GM18499 (cell line): ENCODE measurements at regions not wholly inside any gene's neighbourhood (a gene's known extent, or its start where the extent isn't known, plus 50 kb on each side); places are given as distances from the start of the nearest gene placed in this dataset.
"Not testable (repeated sequence)": the region's sequence is repeated elsewhere in the genome, so short reads cannot be mapped to it uniquely, and the experiment has no call there.

Experiments
- ATAC-seq: cut with Tn5 transposase; IDR thresholded peaks from one replicate; pipeline ENCODE4 v1.9.1; 2021; ENCODE audit warnings: moderate number of reproducible peaks; ENCODE audit not compliant: insufficient read depth, unreplicated experiment

DNA sequence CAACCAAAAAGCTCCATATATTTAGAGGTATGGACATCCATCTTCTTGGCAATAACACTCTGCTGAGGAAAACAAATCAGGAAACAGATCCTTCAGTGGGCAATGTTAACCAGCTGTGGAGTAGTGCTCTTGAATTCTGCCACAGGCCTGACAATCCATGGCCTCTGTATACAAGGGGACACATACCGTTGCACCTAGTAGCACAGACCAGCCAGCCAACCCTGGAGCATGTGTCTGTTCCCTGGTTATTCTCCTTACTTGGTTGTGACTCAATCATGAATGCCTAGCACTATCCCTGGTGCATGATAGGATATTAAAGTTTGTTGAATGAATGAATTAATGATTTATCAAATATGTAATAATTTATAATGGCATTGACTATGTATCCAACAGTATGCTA, 261.4 kb upstream of the MGAT5 start:
- no peak for ATAC-seq

GRCh38 chr2:133993160-133993559, 260.7 kb upstream of the MGAT5 start:
- ATAC-seq: no peak

DNA sequence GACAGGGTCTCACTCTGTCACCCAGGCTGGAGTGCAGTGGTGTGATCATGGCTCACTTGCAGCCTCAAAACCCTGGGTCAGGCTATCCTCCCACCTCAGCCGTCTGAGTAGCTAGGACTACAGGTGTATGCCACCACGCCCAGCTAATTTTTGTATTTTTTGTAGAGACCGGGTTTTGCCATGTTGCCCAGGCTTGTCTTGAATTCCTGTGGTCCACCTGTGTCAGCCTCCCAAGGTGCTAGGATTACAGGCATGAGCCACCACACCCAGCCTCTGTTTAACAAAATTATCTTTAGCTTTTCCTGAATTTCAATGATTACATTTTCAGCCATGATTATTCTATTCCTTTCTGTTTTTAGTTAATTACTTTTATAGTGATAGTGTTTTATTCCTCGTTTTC, 255.1 kb upstream of the MGAT5 start:
- not testable (repeated sequence) for ATAC-seq

DNA sequence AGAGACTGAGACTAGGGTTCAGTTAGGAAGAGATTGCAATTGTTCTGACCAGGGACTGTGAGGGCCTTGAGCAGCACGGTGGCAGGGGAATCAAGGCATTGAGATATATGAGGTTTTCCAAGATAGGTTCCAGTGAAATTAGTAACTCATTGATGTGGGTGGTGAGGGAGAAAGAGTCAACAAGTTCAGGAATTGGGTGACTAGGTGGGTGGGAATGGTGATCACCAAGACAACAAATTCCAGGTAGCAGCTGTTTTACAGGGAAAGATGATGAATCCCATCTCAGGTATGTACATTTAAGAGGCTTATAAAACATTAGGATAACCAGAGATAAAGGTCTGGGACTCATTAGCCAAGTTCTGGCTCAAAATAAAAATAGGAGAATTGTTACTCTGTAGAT, 251.5 kb upstream of the MGAT5 start:
- no peak for ATAC-seq

DNA sequence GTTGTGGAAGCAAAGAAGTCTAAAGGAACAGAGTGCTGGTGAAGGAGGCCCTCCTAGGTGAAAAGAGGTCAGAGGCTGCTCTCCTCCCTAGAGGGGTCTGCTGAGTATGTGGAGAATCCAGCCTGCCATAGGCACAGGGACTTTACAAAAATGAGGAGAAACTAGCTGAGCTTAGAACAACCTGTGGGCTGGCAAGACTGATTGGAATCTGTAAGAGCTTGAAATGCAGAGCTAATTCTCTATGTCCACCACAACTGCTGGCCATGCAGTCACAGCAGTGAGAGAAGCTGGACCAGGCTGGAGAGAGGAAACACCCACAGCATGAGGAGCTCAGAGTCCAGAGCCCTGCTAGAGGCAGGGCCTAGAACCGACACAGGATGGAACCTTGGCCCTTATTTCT, 251.0 kb upstream of the MGAT5 start:
- ATAC-seq: no peak

DNA sequence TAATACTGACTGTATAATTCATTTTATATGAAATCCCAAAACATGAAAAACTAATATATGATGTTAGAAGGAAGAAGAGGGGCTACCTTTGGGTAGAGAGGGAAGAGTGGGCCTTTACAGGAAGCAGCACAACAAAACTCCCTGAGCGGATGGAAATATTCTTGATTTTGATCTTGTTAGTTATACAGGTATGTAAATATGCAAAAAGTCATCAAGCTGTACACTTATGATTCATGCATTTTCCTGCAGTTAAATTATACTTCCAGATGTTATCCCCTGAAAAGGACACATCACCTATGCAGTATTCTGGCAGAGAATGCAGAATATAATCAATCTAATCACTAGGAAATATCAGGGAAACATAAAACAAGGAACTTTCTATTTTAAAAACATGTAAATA, 249.4 kb upstream of the MGAT5 start:
- ATAC-seq: no peak

GRCh38 chr2:134008837-134009236, 245.0 kb upstream of the MGAT5 start:
- ATAC-seq: no peak

DNA sequence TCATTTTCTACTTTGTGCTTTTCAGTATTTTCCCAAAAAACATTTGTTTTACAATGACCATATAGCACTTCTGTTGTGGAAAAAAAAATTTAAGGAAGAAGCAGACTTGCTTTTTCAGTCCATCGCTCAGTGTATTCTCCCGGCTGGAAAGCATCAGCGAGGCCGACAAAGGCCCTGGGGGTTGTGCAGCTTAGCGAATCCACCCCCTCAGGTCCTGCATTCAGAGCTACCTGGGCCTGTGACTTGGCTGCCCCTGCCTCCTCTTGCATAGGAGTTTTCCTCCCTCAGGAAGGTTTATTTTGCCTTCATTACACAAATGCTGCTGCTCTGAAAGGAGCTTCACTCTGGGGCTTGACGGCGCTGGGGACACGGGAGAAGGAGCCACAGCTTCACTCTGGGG, 244.4 kb upstream of the MGAT5 start:
- no peak for ATAC-seq

GRCh38 chr2:134009906-134010305, 244.0 kb upstream of the MGAT5 start:
- ATAC-seq: not testable (repeated sequence)

DNA sequence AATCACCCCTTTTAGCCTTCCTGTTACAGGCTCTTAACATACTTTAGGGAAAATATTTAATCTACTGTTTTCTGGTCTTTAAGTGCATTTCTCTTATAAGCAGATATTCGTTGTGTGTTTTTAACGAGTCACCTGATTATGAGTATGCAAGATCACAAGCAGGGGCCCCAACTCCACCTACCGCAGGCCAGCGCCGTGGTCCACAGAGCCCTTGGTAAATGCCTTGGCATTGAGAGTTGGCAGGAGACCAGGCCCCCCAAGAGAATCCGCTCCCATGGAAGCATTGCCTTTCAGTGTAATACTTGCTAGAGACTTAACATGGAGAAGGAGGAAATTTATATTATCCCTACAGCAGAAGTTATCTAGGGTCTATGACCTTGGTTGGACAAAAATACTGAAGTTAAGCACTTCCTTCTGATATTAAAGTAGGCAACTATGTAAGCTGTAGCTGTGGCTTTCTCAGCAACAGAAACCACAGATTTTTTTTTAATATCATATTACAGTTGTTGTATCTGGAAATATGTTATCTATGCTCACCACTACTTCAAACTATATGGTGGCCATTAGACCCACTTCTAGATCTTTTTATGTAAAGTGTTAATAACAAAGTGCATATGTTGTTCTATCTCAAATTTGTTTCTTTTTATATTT, 241.8 kb upstream of the MGAT5 start:
- no peak for ATAC-seq

DNA sequence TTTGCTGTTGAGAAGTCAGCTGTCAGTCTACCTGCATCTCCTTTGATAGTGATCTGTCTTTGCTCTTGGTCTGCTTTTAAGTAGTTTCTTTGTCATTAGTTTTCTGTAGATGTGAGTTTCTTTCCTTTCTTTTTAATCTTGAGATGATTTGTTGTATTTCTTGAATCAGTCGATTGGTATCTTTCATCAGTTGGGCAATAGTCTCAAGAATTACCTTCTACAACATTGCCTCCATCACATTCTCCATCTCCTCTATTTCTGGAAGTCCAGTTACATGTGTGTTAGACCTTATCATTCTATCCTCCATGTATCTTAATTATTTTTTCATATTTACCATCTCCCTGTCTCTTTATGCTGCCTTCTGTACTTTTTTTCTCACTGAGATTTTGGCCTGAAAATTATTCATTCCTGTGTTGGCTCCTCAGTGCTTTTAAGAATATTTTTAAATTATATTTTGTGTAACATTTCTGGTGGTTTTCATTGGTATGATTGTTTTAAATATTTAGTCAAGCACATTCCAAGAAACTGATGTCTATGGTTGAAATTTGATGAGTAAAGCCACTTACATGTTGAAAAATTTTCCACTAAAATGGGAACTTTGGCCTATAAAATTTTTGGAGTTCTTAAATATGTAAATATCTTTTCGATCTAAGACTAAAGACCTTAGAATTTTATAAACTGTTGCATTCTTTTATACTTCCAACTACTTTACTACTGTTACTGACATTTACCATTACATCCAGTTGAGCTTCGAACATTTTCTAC, 239.5 kb upstream of the MGAT5 start:
- no peak for ATAC-seq

GRCh38 chr2:134019871-134020270, 234.0 kb upstream of the MGAT5 start:
- no peak for ATAC-seq

DNA sequence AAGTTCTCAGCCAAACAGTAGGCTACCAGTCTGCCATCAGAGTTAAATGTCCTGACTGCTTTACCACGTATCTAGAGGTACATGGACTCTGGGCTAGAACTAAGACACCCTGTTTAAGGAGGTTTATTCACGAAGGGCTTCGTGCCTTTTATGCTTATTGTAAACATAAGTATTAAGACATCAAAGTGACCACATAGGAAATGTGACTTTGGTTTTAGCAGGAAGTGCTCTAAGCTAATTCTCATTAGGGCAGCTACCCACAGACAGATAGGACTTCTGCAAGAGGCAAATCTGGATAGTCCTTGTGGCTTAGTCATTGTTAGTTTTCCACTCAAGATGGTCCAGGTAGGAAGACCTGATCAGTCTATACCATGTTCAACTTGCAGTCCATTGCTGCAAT, 233.3 kb upstream of the MGAT5 start:
- ATAC-seq: no peak

- peak; percentile 94 for ATAC-seq
Observed at GRCh38 chr2:134021830-134022524, 231.9 kb upstream of the MGAT5 start.

DNA sequence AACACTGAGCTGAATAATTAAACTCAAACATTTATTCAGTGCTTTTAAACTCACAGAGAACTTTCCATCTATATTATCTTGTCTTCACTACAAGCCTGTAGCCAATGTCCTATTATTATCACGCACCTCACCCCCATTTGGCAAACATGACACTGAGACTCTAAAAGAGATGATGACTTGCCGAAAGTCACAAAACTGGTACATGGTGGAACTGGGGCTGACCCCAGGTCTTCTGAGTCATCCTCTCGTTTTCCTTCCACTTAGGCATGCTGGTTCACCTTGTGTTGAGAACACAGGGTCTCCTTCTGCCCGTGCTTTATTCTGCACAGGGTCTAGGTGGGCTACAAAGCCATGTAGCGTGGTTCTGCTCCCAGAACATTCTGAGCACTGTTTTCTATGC, 230.0 kb upstream of the MGAT5 start:
- no peak for ATAC-seq

GRCh38 chr2:134027980-134028379, 225.9 kb upstream of the MGAT5 start:
- no peak for ATAC-seq

GRCh38 chr2:134029418-134029817, 224.5 kb upstream of the MGAT5 start:
- ATAC-seq: no peak

DNA sequence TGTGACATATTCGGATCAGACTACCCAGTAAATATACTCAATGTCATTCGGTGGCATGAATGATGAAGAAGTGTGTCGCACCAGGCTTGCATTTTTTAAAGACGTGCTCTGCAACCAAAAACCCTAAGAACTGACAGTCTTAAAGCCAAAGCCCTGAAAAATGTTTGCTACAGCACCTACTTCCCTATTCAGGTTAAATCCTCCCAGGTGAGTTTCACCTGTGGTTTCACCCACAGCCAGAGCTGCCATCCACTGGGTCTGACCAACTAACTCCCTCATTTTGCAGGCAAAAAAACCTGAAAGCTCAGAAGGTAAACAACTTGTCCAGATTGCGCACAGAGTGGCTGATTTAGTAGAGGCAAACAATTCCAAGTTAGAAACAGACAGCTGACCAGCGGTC, 222.3 kb upstream of the MGAT5 start:
- no peak for ATAC-seq

DNA sequence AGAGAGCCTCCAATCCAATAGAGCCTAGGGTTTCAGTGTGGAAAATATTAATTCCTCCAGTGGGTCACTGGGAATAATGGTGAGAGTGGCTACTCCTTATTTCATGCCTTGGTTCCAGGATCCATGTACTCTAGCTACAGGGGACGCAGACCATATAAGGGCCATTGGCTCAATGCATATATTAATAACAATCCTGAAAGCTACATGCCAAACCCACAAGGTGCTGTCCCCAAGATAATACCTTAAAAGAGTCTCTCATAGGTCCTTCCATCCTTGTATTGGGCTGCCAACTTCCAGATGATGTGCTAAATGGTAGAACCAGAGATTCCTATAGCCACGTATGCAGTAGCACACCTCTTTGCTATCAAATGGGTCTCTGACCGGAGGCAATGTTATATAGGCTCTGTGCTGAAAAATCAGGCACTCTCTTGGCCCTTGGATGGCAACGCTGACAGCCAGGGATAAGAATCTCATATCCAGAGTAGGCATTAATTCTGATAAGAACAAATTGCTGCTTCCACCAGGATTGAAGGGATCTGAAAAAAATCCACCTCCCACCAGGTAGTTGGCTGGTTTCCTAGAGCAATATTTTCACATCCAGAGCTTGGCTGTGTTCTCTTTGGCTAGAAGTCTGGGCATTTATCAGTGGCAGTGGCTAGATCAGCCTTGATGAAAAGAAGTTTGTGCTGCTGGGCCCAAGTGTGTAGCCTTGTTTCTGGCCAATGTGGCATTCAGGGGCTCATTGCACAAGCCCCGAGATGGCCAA, 218.1 kb upstream of the MGAT5 start:
- no peak for ATAC-seq

DNA sequence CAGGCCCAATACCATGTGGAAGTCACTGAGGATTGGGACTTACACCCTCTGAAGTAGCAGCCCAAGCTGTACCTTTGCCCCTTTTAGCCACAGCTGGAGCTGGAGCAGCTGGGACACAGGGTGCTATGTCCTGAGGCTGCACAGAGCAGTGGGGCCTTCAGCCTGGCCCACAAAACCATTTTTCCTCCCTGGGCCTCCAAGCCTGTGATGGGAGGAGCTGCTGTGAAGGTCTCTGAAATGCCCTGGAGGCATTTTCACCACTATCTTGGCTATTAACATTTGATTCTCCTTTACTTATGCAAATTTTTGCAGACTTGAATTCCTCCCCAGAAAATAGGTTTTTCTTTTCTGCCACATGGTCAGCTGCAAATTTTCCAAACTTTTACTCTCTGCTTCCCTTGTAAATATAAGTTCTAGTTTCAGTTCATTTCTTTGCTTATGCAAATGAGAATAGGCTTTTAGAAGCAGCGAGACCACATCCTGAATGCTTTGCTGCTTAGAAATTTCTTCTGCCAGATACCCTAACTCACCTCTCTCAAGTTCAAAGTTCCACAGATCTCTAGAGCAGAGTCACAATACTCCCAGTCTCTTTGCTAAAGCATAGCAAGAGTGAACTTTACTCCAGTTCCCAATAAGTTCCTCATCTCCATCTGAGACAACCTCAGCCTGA, 213.8 kb upstream of the MGAT5 start:
- ATAC-seq: no peak
